ENCODE measurements at regions not wholly inside any gene's neighbourhood (a gene's known extent, or its start where the extent isn't known, plus 50 kb on each side); places are given as distances from the start of the nearest gene placed in this dataset.
"Not testable (repeated sequence)": the region's sequence is repeated elsewhere in the genome, so short reads cannot be mapped to it uniquely, and the experiment has no call there.

DNA sequence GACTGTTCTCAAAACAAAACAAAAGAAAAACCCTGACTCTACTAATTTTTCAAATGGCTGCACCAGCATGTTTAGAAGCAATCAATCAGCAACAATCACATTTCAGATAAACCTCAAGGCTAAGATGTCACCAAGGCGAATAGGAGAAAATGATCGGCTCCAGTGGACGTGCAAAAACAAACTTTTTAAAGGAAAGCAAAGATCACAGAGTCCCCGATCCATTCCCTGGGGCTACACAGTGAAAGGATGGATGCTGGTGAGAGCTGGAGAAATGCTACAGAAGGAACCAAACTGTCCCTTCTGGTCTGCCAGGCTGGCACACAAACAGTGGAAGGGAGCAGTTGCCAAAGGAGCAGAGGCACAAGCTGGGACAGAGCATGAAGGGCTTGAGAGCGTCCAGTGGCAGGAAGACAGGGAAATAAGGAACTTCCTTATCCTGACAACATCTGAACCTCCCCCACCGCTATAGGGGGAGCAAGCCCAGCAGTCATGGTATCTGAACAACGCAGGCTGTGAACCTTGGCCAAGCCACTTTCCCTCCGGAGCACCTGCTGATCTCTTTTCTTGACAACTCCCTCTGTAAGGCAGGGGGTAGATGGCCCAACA is 73.7 kb upstream of the HIVEP1 start:
- H3K9me3 Mint-ChIP-seq (ENCODE audit: insufficient read depth), result no peaks in the 10 kb centered on the region
- peaks cover 0 to 6% of the 10 kb centered on the region in 2 donors for H3K4me1 ChIP-seq (ENCODE audit: control insufficient read depth in 2 of 2, insufficient read depth in 2 of 2, low read length in 2 of 2)
- H3K4me3 Mint-ChIP-seq, result no peak overlapping the region
- peaks cover 0 to 4% (median 2%) of the 10 kb centered on the region in 4 experiments for H3K27me3 ChIP-seq (replicated peaks in 1 of 4; ENCODE audit: control extremely low read depth in 1 of 4, control insufficient read depth in 3 of 4, insufficient read depth in 4 of 4, low read length in 3 of 4)
- H3K79me2 ChIP-seq (ENCODE audit: control insufficient read depth, insufficient read depth, low read length), result no peaks in the 10 kb centered on the region
- H3K9me3 ChIP-seq (ENCODE audit: control extremely low read depth in 1 of 3, control insufficient read depth in 2 of 3, insufficient read depth in 1 of 3, low read length in 2 of 3), result no peaks in the 10 kb centered on the region
- no peaks in the 10 kb centered on the region for H4K20me1 ChIP-seq (ENCODE audit: control insufficient read depth, insufficient read depth, low read length, poor library complexity, severe bottlenecking)
- 37% methylated on average over 7 of the region's 8 CpGs for WGBS (ENCODE audit: insufficient coverage)
- intact Hi-C loops (cut with micrococcal nuclease), result no loop called here
- H3K4me2 ChIP-seq (replicated peaks; ENCODE audit: low read depth, low read length, poor library complexity, severe bottlenecking), result no peak overlapping the region
- H3K27ac Mint-ChIP-seq, result no peak overlapping the region
- H3K36me3 ChIP-seq (replicated peaks in 1 of 2; ENCODE audit: control extremely low read depth in 1 of 2, control insufficient read depth in 1 of 2, extremely low read depth in 1 of 2, insufficient read depth in 2 of 2, low read length in 1 of 2), result no peaks in the 10 kb centered on the region
- ChIA-PET POLR2A (no interaction called here), CTCF (no interaction called here)
- H3K9ac ChIP-seq (ENCODE audit: low read length), result no peak overlapping the region
- H3K4me3 ChIP-seq (ENCODE audit: control extremely low read depth in 1 of 5, extremely low read depth in 1 of 5, insufficient read depth in 1 of 5, low read depth in 2 of 5, low read length in 4 of 5), result no peak overlapping the region
- no peak overlapping the region for H3K27ac ChIP-seq (ENCODE audit: low read length in 2 of 2)
- H3K27me3 Mint-ChIP-seq, result peaks cover 10% of the 10 kb centered on the region
- DNase-seq, result no peak
- no peak for ATAC-seq (ENCODE audit: low read depth)
- TF ChIP-seq, protein P1, sequence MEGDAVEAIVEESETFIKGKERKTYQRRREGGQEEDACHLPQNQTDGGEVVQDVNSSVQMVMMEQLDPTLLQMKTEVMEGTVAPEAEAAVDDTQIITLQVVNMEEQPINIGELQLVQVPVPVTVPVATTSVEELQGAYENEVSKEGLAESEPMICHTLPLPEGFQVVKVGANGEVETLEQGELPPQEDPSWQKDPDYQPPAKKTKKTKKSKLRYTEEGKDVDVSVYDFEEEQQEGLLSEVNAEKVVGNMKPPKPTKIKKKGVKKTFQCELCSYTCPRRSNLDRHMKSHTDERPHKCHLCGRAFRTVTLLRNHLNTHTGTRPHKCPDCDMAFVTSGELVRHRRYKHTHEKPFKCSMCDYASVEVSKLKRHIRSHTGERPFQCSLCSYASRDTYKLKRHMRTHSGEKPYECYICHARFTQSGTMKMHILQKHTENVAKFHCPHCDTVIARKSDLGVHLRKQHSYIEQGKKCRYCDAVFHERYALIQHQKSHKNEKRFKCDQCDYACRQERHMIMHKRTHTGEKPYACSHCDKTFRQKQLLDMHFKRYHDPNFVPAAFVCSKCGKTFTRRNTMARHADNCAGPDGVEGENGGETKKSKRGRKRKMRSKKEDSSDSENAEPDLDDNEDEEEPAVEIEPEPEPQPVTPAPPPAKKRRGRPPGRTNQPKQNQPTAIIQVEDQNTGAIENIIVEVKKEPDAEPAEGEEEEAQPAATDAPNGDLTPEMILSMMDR (IDR thresholded peaks at IDR 0.05), result no peak
- no peak for TF ChIP-seq EZH2 (IDR thresholded peaks at IDR 0.05; ENCODE audit: borderline replicate concordance, insufficient read depth, low read depth, low read length, poor library complexity, severe bottlenecking)
- H2AFZ ChIP-seq (ENCODE audit: insufficient read depth, low read depth, low read length, poor library complexity, severe bottlenecking), result no peak overlapping the region
- peaks cover 6% of the 10 kb centered on the region for H3K4me1 Mint-ChIP-seq

DNA sequence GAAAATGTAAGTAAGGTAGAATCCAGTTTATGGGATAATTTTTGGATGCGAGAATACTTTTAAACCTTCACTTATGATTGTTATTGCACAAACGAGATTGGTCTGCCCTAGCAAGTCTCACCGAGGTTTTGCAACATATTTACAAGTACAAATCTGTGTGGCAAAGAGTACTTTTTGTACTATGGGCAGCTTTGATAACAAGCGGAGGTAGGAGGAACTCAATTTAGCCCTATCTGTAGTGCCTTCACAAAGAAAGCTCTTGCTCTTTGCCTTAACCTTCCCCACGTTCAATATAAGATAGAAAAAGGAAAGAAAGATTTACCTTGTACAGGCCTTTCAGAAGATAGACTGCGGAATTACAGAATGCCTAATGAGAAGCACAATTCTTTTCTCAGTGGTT is 77.5 kb upstream of the HIVEP1 start:
- no CpG with 5 or more reads among the region's 6 CpGs for WGBS (ENCODE audit: insufficient coverage)
- ChIA-PET CTCF (interaction anchor here (0.5 to 1.6 kb wide), 3 partner anchors 9 to 280 kb away, joined by 3 to 5 read pairs (median 4); no protein-coding TSS in a partner anchor), POLR2A (no interaction called here)
- no peaks in the 10 kb centered on the region for H3K9me3 Mint-ChIP-seq (ENCODE audit: insufficient read depth)
- TF ChIP-seq, protein P1 (IDR thresholded peaks at IDR 0.05), result no peak
- no peak for TF ChIP-seq EZH2 (IDR thresholded peaks at IDR 0.05; ENCODE audit: borderline replicate concordance, insufficient read depth, low read depth, low read length, poor library complexity, severe bottlenecking)
- H3K4me3 Mint-ChIP-seq, result no peak overlapping the region
- DNase-seq, result no peak
- Histone ChIP-seq H3K79me2 (ENCODE audit: control insufficient read depth, insufficient read depth, low read length) (no peaks in the 10 kb centered on the region), H3K4me1 (ENCODE audit: control insufficient read depth in 2 of 2, insufficient read depth in 2 of 2, low read length in 2 of 2) (peaks cover 0 to 6% of the 10 kb centered on the region in 2 donors), H3K27ac (ENCODE audit: low read length in 2 of 2) (no peak overlapping the region), H3K27me3 (replicated peaks in 1 of 4; ENCODE audit: control extremely low read depth in 1 of 4, control insufficient read depth in 3 of 4, insufficient read depth in 4 of 4, low read length in 3 of 4) (peaks cover 0 to 4% (median 0%) of the 10 kb centered on the region in 4 experiments), H3K4me3 (ENCODE audit: control extremely low read depth in 1 of 5, extremely low read depth in 1 of 5, insufficient read depth in 1 of 5, low read depth in 2 of 5, low read length in 4 of 5) (no peak overlapping the region), H3K4me2 (replicated peaks; ENCODE audit: low read depth, low read length, poor library complexity, severe bottlenecking) (no peak overlapping the region), H3K36me3 (replicated peaks in 1 of 2; ENCODE audit: control extremely low read depth in 1 of 2, control insufficient read depth in 1 of 2, extremely low read depth in 1 of 2, insufficient read depth in 2 of 2, low read length in 1 of 2) (no peaks in the 10 kb centered on the region), H4K20me1 (ENCODE audit: control insufficient read depth, insufficient read depth, low read length, poor library complexity, severe bottlenecking) (no peaks in the 10 kb centered on the region), H2AFZ (ENCODE audit: insufficient read depth, low read depth, low read length, poor library complexity, severe bottlenecking) (no peak overlapping the region), H3K9me3 (ENCODE audit: control extremely low read depth in 1 of 3, control insufficient read depth in 2 of 3, insufficient read depth in 1 of 3, low read length in 2 of 3) (no peaks in the 10 kb centered on the region), H3K9ac (ENCODE audit: low read length) (no peak overlapping the region)
- H3K4me1 Mint-ChIP-seq, result peaks cover 6% of the 10 kb centered on the region
- ATAC-seq (ENCODE audit: low read depth), result no peak
- H3K27me3 Mint-ChIP-seq, result peaks cover 2% of the 10 kb centered on the region
- H3K27ac Mint-ChIP-seq, result no peak overlapping the region
- intact Hi-C loops (cut with micrococcal nuclease), result no loop called here

DNA sequence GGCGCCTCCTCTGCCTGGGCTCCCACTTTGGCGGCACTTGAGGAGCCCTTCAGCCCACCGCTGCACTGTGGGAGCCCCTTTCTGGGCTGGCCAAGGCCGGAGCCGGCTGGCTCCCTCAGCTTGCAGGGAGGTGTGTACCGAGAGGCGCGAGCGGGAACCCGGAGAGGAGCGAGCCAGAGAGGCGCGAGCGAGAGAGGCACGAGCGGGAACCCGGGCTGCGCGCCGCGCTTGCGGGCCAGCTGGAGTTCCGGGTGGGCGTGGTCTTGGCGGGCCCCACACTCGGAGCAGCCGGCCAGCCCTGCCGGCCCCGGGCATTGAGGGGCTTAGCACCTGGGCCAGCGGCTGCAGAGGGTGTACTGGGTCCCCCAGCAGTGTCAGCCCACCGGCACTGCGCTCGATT is 79.2 kb upstream of the HIVEP1 start:
- H3K27ac ChIP-seq (ENCODE audit: low read length in 2 of 2); POLR2A ChIA-PET; H3K4me2 ChIP-seq (replicated peaks; ENCODE audit: low read depth, low read length, poor library complexity, severe bottlenecking); H3K4me1 ChIP-seq (ENCODE audit: control insufficient read depth in 2 of 2, insufficient read depth in 2 of 2, low read length in 2 of 2); intact Hi-C loops (cut with micrococcal nuclease); H3K9me3 ChIP-seq (ENCODE audit: control extremely low read depth in 1 of 3, control insufficient read depth in 2 of 3, insufficient read depth in 1 of 3, low read length in 2 of 3); H3K4me1 Mint-ChIP-seq; ATAC-seq (ENCODE audit: low read depth); H3K27ac Mint-ChIP-seq; CTCF ChIA-PET; H3K9ac ChIP-seq (ENCODE audit: low read length); H3K27me3 Mint-ChIP-seq; H4K20me1 ChIP-seq (ENCODE audit: control insufficient read depth, insufficient read depth, low read length, poor library complexity, severe bottlenecking); H3K27me3 ChIP-seq (replicated peaks in 1 of 4; ENCODE audit: control extremely low read depth in 1 of 4, control insufficient read depth in 3 of 4, insufficient read depth in 4 of 4, low read length in 3 of 4); H3K36me3 ChIP-seq (replicated peaks in 1 of 2; ENCODE audit: control extremely low read depth in 1 of 2, control insufficient read depth in 1 of 2, extremely low read depth in 1 of 2, insufficient read depth in 2 of 2, low read length in 1 of 2); H3K9me3 Mint-ChIP-seq (ENCODE audit: insufficient read depth); DNase-seq; H3K79me2 ChIP-seq (ENCODE audit: control insufficient read depth, insufficient read depth, low read length); H3K4me3 Mint-ChIP-seq; H2AFZ ChIP-seq (ENCODE audit: insufficient read depth, low read depth, low read length, poor library complexity, severe bottlenecking); H3K4me3 ChIP-seq (ENCODE audit: control extremely low read depth in 1 of 5, extremely low read depth in 1 of 5, insufficient read depth in 1 of 5, low read depth in 2 of 5, low read length in 4 of 5): not testable (repeated sequence)
- WGBS (ENCODE audit: insufficient coverage), result 96% methylated on average over 33 of the region's 33 CpGs
